Prostate gland (tissue), 2 donors: ENCODE measurements at regions not wholly inside any gene's neighbourhood (a gene's known extent, or its start where the extent isn't known, plus 50 kb on each side); places are given as distances from the start of the nearest gene placed in this dataset.

Experiments used
- POLR2A ChIP-seq: fragments of 450-650 bp; IDR thresholded peaks from one replicate; pipeline ENCODE4 v1.6.1; 2016; ENCODE audit warnings: antibody characterized with exemption, mild to moderate bottlenecking
- POLR2AphosphoS5 ChIP-seq: sonication (generic); formaldehyde crosslinking; IDR thresholded peaks from one replicate; pipeline ENCODE4 v1.6.1; 2017; ENCODE audit warnings: antibody characterized with exemption
- TF ChIP-seq, protein P1 (sequence below), 4 experiments: fragments of 200-600 bp in 2 of 4; fragments of 450-650 bp in 2 of 4; sonication (generic) in 2 of 4; IDR thresholded peaks; 1 replicate in 3 of 4; 2 replicates in 1 of 4; pipeline ENCODE4 v1.5.1; 2016 to 2019; ENCODE audit warnings: antibody characterized with exemption in 4 of 4, mild to moderate bottlenecking in 2 of 4, moderate library complexity in 2 of 4

DNA sequence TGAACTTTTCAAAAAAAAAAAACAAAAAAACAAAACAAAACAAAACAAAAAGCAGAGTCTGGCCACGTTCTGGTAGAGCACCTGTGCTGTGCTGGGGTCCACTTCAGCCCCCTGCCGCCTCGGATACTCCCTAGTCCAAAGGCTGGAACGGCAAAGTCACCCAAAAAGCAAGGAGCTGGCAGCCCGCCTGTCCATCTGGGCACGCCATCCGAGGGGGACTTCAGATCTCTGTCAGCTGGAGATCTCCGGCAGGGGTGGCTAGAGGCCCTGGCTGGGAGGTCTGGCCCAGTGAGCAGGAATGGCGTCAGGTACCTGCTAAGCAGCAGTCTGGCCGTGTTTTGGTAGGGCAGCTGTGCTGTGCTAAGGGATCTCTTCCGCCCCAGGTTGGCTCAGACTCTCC lies 152.3 kb upstream of the ZNF516 start:
- TF ChIP-seq POLR2A, result no peak
- TF ChIP-seq, protein P1, sequence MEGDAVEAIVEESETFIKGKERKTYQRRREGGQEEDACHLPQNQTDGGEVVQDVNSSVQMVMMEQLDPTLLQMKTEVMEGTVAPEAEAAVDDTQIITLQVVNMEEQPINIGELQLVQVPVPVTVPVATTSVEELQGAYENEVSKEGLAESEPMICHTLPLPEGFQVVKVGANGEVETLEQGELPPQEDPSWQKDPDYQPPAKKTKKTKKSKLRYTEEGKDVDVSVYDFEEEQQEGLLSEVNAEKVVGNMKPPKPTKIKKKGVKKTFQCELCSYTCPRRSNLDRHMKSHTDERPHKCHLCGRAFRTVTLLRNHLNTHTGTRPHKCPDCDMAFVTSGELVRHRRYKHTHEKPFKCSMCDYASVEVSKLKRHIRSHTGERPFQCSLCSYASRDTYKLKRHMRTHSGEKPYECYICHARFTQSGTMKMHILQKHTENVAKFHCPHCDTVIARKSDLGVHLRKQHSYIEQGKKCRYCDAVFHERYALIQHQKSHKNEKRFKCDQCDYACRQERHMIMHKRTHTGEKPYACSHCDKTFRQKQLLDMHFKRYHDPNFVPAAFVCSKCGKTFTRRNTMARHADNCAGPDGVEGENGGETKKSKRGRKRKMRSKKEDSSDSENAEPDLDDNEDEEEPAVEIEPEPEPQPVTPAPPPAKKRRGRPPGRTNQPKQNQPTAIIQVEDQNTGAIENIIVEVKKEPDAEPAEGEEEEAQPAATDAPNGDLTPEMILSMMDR (IDR thresholded peaks at IDR 0.05), result no peak
- no peak for TF ChIP-seq POLR2AphosphoS5
